ENCODE measurements at regions not wholly inside any gene's neighbourhood (a gene's known extent, or its start where the extent isn't known, plus 50 kb on each side); places are given as distances from the start of the nearest gene placed in this dataset.
"Not testable (repeated sequence)": the region's sequence is repeated elsewhere in the genome, so short reads cannot be mapped to it uniquely, and the experiment has no call there.

GRCh38 chr15:21001950-21002349 lies 135.8 kb upstream of the POTEB2 start:
- not testable (repeated sequence) for H3K9me3 Mint-ChIP-seq; H3K27me3 Mint-ChIP-seq; H3K4me3 Mint-ChIP-seq; ATAC-seq; H3K4me1 Mint-ChIP-seq (ENCODE audit: low read depth in 2 of 2); H3K27ac Mint-ChIP-seq; H3K36me3 Mint-ChIP-seq; DNase-seq (ENCODE audit: low spot score)

GRCh38 chr15:20991691-20992090 lies 125.6 kb upstream of the POTEB2 start:
- H3K4me3 Mint-ChIP-seq; H3K36me3 Mint-ChIP-seq; DNase-seq (ENCODE audit: low spot score); H3K27ac Mint-ChIP-seq; ATAC-seq; H3K9me3 Mint-ChIP-seq; H3K4me1 Mint-ChIP-seq (ENCODE audit: low read depth in 2 of 2); H3K27me3 Mint-ChIP-seq: not testable (repeated sequence)

GRCh38 chr15:20991253-20991652 lies 125.1 kb upstream of the POTEB2 start:
- ATAC-seq; DNase-seq (ENCODE audit: low spot score); H3K36me3 Mint-ChIP-seq; H3K27ac Mint-ChIP-seq; H3K4me1 Mint-ChIP-seq (ENCODE audit: low read depth in 2 of 2); H3K4me3 Mint-ChIP-seq; H3K9me3 Mint-ChIP-seq; H3K27me3 Mint-ChIP-seq: not testable (repeated sequence)

- H3K27ac Mint-ChIP-seq; H3K4me3 Mint-ChIP-seq; H3K4me1 Mint-ChIP-seq (ENCODE audit: low read depth in 2 of 2); H3K36me3 Mint-ChIP-seq; H3K27me3 Mint-ChIP-seq; DNase-seq (ENCODE audit: low spot score); H3K9me3 Mint-ChIP-seq; ATAC-seq: not testable (repeated sequence)
Observed at GRCh38 chr15:20986775-20987174, 120.7 kb upstream of the POTEB2 start.

- not testable (repeated sequence) for H3K4me1 Mint-ChIP-seq (ENCODE audit: low read depth in 2 of 2); DNase-seq (ENCODE audit: low spot score); ATAC-seq; H3K9me3 Mint-ChIP-seq; H3K27ac Mint-ChIP-seq; H3K4me3 Mint-ChIP-seq; H3K27me3 Mint-ChIP-seq; H3K36me3 Mint-ChIP-seq
Observed at GRCh38 chr15:20978057-20978456, 111.9 kb upstream of the POTEB2 start.

- not testable (repeated sequence) for DNase-seq (ENCODE audit: low spot score); H3K27ac Mint-ChIP-seq; H3K27me3 Mint-ChIP-seq; H3K9me3 Mint-ChIP-seq; ATAC-seq; H3K4me3 Mint-ChIP-seq; H3K4me1 Mint-ChIP-seq (ENCODE audit: low read depth in 2 of 2); H3K36me3 Mint-ChIP-seq
Observed at GRCh38 chr15:20972762-20973161, 106.6 kb upstream of the POTEB2 start.

GRCh38 chr15:20959299-20959698 lies 93.2 kb upstream of the POTEB2 start:
- not testable (repeated sequence) for H3K4me3 Mint-ChIP-seq; H3K4me1 Mint-ChIP-seq (ENCODE audit: low read depth in 2 of 2); ATAC-seq; H3K36me3 Mint-ChIP-seq; H3K27me3 Mint-ChIP-seq; H3K27ac Mint-ChIP-seq; DNase-seq (ENCODE audit: low spot score); H3K9me3 Mint-ChIP-seq

GRCh38 chr15:20929322-20929721 lies 63.2 kb upstream of the POTEB2 start:
- not testable (repeated sequence) for H3K9me3 Mint-ChIP-seq; ATAC-seq; H3K27ac Mint-ChIP-seq; H3K4me3 Mint-ChIP-seq; H3K36me3 Mint-ChIP-seq; H3K27me3 Mint-ChIP-seq; DNase-seq (ENCODE audit: low spot score); H3K4me1 Mint-ChIP-seq (ENCODE audit: low read depth in 2 of 2)

All from natural killer cell treated with Interleukin-12 subunit alpha and Interleukin-12 subunit beta and Interleukin-15 and Interleukin-18, amount 100 ng/mL, for 72 hours (primary cell).